A204.1 (cell line): ENCODE measurements at regions not wholly inside any gene's neighbourhood (a gene's known extent, or its start where the extent isn't known, plus 50 kb on each side); places are given as distances from the start of the nearest gene placed in this dataset.
"Not testable (repeated sequence)": the region's sequence is repeated elsewhere in the genome, so short reads cannot be mapped to it uniquely, and the experiment has no call there.

ENCODE experiments used
- FAIRE-seq: peaks from 2 replicates; lab custom pipeline; 2012; peaks lifted over from hg19 to GRCh38; lab: Jason Lieb, UNC

DNA sequence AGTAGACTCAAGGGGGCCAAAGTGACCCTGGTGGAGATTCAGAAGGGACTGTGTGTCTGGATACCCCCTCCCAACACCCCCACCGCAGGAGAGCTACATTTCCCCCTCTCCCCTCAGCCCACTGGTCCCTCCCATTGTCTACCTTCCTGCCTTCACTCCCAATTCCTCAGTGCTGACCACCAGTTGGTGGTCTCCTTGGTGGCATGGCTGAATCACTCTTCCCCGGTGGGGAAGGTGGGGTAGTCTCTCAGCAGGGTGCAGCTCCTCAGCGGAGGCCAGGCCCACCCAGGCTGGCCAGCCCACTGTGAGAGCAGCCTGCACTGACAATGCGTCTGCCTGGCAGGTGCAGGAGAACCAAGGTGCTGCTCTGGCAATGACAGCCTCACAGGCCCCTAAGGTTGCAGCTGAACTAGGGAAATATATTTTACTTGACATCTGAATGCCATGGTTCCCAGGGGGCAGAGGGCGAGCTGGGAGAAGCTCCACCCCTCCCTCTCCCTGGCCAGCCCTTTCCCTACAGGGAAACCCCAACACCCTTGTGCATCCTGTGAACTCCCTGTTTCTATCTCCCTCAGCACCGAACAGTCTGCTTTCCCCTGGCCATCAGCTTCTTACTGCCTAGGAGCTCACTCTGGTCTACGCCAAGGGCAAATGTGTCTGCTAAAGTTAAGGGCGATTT lies 62.6 kb upstream of the PAX8 start:
- no peak for FAIRE-seq

GRCh38 chr2:113337809-113338208 lies 59.1 kb upstream of the PAX8 start:
- FAIRE-seq, result no peak

DNA sequence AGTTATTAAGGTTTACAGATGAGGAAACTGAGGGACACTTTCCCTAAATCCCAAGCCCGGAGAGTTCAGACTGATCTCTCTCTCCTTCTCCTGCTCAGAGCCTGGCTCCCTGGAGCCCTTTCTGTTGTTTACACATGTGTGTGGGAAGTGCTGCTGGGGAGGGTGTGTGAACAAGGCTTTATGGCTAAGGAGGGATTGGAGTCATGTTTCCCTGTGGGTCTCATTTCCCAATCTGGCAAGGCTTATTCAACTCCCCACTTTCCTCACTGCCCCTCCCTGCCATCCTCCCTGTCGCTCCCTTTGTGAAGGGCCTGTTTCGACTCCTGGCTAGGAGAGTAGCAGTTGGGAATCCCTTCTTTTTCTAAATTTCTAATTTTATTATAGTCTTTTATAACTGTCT lies 57.3 kb upstream of the PAX8 start:
- not testable (repeated sequence) for FAIRE-seq

GRCh38 chr2:113334147-113334546 lies 55.4 kb upstream of the PAX8 start:
- no peak for FAIRE-seq

GRCh38 chr2:113333735-113334134 lies 55.0 kb upstream of the PAX8 start:
- FAIRE-seq, result not testable (repeated sequence)

DNA sequence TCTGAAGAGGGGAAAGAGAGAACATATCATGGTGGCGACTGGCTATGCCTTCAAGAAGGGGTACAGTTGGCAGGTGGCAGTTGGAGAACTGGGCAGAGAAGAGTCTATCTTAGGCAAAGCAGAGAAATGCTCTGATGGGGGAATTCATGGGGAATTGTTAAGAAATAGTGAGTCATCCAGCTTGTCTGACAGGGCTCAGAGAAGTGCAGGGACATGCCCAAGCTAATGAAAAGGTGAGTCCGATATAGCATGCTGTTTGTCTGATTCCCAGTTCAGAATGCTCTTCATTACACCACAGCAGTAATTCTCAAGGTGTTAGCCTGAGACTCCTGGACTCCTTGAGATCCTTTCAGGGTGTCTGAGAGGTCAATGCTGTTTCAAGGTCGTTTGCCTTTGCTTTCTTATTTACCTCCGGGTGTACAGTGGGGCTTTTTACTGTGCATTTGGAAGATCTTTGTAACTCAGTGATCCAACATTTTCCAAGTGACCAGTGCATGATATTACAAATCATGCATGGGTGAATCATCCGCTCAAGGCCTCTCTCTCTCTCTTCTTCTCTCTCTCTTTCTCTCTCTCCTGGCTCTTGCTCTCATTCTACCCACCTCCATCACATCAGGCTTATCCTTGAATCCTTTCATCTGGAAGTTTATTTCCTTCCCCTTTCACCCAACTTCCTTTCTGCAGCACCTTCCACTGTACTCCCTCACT lies 51.5 kb upstream of the PAX8 start:
- not testable (repeated sequence) for FAIRE-seq

GRCh38 chr2:113328973-113329372 lies 50.3 kb upstream of the PAX8 start:
- not testable (repeated sequence) for FAIRE-seq

DNA sequence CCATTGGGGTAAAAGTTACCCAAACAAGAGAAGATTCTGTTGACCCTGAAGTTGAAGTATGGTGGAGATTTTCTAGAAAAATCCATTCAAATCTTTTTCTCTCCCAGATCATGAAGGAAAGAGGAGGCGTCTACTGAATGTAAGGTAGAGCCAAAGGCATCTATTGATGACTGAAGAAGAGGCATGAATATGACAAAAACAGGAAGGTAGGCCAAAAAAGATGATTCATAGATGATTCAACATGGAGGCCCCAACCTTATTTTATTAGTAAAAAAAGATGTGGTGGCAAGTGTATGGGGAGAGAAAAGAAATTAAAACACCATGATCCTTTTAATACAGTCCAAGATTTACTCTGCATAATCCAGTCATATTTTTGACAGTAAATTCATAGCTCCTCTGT lies 49.9 kb upstream of the PAX8 start:
- FAIRE-seq, result not testable (repeated sequence)
